Left renal cortex interstitium (tissue), 4 donors: ENCODE measurements at regions not wholly inside any gene's neighbourhood (a gene's known extent, or its start where the extent isn't known, plus 50 kb on each side); places are given as distances from the start of the nearest gene placed in this dataset.

Source experiments
- DNase-seq, 4 donors: peaks; one replicate each; pipeline ENCODE4 v3.0.0-alpha.2; 2013; ENCODE audit warnings: low read depth in 4 of 4, low spot score in 2 of 4, missing footprints in 1 of 4

- no peak for DNase-seq
Measured at GRCh38 chr2:611519-611918, 65.7 kb downstream of the TMEM18 start.

GRCh38 chr2:610491-610890 lies 66.7 kb downstream of the TMEM18 start:
- DNase-seq: no peak

GRCh38 chr2:609881-610280 lies 67.3 kb downstream of the TMEM18 start:
- DNase-seq: no peak

GRCh38 chr2:609449-609848 lies 67.8 kb downstream of the TMEM18 start:
- DNase-seq: no peak

- DNase-seq: no peak
Measured at GRCh38 chr2:608711-609110, 68.5 kb downstream of the TMEM18 start.

GRCh38 chr2:608297-608696 lies 68.9 kb downstream of the TMEM18 start:
- DNase-seq: no peak

- DNase-seq: no peak
Measured at GRCh38 chr2:607709-608108, 69.5 kb downstream of the TMEM18 start.

GRCh38 chr2:607172-607571 lies 70.0 kb downstream of the TMEM18 start:
- DNase-seq: no peak

- no peak for DNase-seq
Measured at GRCh38 chr2:605674-606608, 71.3 kb downstream of the TMEM18 start.

- no peak for DNase-seq
Measured at GRCh38 chr2:604854-605524, 72.2 kb downstream of the TMEM18 start.

GRCh38 chr2:604385-604784 lies 72.8 kb downstream of the TMEM18 start:
- DNase-seq: no peak

GRCh38 chr2:603869-604268 lies 73.3 kb downstream of the TMEM18 start:
- DNase-seq: no peak

- no peak for DNase-seq
Measured at GRCh38 chr2:603427-603826, 73.8 kb downstream of the TMEM18 start.

GRCh38 chr2:602571-603359 lies 74.4 kb downstream of the TMEM18 start:
- DNase-seq: no peak

GRCh38 chr2:601806-602455 lies 75.3 kb downstream of the TMEM18 start:
- no peak for DNase-seq

- DNase-seq: no peak
Measured at GRCh38 chr2:601387-601698, 75.9 kb downstream of the TMEM18 start.

- DNase-seq: no peak
Measured at GRCh38 chr2:600542-601386, 76.4 kb downstream of the TMEM18 start.

- DNase-seq: no peak
Measured at GRCh38 chr2:599601-600000, 77.6 kb downstream of the TMEM18 start.

- DNase-seq: no peak
Measured at GRCh38 chr2:598058-598802, 79.0 kb downstream of the TMEM18 start.
